ENCODE measurements at regions not wholly inside any gene's neighbourhood (a gene's known extent, or its start where the extent isn't known, plus 50 kb on each side); places are given as distances from the start of the nearest gene placed in this dataset.

DNA sequence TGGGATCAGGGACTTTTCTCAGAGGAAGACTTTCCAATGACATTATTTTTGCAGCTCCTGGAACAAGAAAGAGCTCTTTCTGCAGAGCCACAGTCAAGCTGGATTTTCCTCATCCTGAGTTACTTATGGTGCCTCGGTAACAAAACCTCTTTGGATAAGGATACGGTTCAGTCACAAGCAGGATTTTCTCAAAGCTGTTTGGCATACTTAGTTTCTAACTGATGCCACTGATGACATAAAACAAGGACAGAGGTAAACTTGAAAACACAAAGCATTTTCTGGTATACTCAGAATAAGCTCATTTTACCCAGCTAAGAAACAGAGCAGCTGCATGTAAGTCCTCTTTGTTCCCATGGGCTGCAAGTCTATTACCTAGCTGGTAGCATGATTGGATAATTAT lies 340.9 kb upstream of the MEOX2 start (continued):
- TF ChIP-seq NANOG (IDR thresholded peaks at IDR 0.05; ENCODE audit: borderline replicate concordance) (no peak), JUNB (IDR thresholded peaks at IDR 0.05; ENCODE audit: unreplicated experiment) (no peak), STAT1 (IDR thresholded peaks at IDR 0.05; ENCODE audit: unreplicated experiment) (no peak)
- TF ChIP-seq, protein P1, sequence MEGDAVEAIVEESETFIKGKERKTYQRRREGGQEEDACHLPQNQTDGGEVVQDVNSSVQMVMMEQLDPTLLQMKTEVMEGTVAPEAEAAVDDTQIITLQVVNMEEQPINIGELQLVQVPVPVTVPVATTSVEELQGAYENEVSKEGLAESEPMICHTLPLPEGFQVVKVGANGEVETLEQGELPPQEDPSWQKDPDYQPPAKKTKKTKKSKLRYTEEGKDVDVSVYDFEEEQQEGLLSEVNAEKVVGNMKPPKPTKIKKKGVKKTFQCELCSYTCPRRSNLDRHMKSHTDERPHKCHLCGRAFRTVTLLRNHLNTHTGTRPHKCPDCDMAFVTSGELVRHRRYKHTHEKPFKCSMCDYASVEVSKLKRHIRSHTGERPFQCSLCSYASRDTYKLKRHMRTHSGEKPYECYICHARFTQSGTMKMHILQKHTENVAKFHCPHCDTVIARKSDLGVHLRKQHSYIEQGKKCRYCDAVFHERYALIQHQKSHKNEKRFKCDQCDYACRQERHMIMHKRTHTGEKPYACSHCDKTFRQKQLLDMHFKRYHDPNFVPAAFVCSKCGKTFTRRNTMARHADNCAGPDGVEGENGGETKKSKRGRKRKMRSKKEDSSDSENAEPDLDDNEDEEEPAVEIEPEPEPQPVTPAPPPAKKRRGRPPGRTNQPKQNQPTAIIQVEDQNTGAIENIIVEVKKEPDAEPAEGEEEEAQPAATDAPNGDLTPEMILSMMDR (conservative IDR thresholded peaks at IDR 0.05; ENCODE audit: low read depth in 2 of 2): no peak

DNA sequence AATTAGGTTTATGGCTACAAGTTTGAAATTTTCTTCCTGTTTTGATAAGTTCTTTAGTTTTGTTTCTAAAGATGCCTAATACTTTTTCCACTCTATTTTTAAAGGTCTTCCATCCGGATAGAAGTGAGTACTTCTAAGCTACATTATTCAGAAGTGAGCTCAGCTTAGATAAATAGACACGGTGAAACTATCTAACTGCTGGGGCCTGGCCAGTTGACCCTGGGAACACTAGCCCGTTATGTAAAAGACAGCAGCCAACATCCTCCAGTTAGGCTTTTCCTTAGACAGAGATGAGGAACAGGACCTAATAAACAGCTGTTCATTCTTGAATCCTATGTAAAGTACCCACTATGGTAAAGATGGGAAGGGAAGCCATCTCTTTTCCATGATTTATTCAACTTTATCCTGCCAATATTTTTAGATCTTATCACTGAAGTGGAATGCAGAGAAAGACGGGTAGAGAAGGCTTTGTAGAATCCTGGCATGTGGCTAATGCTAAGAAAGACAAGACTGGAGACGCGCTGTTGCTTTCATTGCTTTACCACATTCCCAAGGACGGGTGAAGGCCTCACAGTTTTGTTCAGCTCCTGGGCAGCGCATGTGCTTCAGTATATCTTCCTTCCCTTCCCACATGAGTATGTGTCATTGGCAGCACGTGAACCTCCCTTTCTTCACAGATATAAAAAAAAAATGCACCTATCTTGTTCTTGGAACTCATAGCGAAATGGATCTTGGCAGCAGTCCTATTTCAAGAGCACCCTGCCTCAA lies 340.0 kb upstream of the MEOX2 start:
- no peak overlapping the region for H3K4me2 ChIP-seq
- H3K27ac ChIP-seq (ENCODE audit: low read depth): no peak overlapping the region
- H3K4me3 ChIP-seq: no peak overlapping the region
- Mint-ChIP-seq H3K27ac (no peak overlapping the region), H3K4me3 (no peak overlapping the region), H3K4me1 (peaks cover 21% of the 10 kb centered on the region), H3K9me3 (no peaks in the 10 kb centered on the region), H3K27me3 (ENCODE audit: insufficient read depth, low read depth, poor library complexity) (no peaks in the 10 kb centered on the region), H3K36me3 (ENCODE audit: low read depth) (no peaks in the 10 kb centered on the region)
- no peak overlapping the region for H2AFZ ChIP-seq
- no peaks in the 10 kb centered on the region for H3K27me3 ChIP-seq (ENCODE audit: insufficient read depth)
- 0 out of 2 replicates have a peak, but pooled peaks cover 4% of the 10 kb centered on the region for H3K4me1 ChIP-seq (ENCODE audit: insufficient read depth)
- H3K36me3 ChIP-seq (ENCODE audit: insufficient read depth): no peaks in the 10 kb centered on the region
- no peaks in the 10 kb centered on the region for H3K79me2 ChIP-seq (replicated peaks; ENCODE audit: insufficient read depth)
- no peaks in the 10 kb centered on the region for H3K9me2 ChIP-seq (ENCODE audit: insufficient read depth)
- H4K20me1 ChIP-seq (replicated peaks; ENCODE audit: insufficient read depth): no peaks in the 10 kb centered on the region
- no peak for ATAC-seq
- no peaks in the 10 kb centered on the region for H3F3A ChIP-seq (replicated peaks; ENCODE audit: low read depth)
- no peak for DNase-seq (ENCODE audit: low spot score)
- TF ChIP-seq, protein P2, sequence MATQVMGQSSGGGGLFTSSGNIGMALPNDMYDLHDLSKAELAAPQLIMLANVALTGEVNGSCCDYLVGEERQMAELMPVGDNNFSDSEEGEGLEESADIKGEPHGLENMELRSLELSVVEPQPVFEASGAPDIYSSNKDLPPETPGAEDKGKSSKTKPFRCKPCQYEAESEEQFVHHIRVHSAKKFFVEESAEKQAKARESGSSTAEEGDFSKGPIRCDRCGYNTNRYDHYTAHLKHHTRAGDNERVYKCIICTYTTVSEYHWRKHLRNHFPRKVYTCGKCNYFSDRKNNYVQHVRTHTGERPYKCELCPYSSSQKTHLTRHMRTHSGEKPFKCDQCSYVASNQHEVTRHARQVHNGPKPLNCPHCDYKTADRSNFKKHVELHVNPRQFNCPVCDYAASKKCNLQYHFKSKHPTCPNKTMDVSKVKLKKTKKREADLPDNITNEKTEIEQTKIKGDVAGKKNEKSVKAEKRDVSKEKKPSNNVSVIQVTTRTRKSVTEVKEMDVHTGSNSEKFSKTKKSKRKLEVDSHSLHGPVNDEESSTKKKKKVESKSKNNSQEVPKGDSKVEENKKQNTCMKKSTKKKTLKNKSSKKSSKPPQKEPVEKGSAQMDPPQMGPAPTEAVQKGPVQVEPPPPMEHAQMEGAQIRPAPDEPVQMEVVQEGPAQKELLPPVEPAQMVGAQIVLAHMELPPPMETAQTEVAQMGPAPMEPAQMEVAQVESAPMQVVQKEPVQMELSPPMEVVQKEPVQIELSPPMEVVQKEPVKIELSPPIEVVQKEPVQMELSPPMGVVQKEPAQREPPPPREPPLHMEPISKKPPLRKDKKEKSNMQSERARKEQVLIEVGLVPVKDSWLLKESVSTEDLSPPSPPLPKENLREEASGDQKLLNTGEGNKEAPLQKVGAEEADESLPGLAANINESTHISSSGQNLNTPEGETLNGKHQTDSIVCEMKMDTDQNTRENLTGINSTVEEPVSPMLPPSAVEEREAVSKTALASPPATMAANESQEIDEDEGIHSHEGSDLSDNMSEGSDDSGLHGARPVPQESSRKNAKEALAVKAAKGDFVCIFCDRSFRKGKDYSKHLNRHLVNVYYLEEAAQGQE (IDR thresholded peaks at IDR 0.05; ENCODE audit: unreplicated experiment): no peak
- TF ChIP-seq JUNB (IDR thresholded peaks at IDR 0.05; ENCODE audit: unreplicated experiment) (no peak), CREB1 (CRISPR knock-in tag; IDR thresholded peaks at IDR 0.05; ENCODE audit: low read depth) (no peak), NANOG (IDR thresholded peaks at IDR 0.05; ENCODE audit: borderline replicate concordance) (no peak), STAT1 (IDR thresholded peaks at IDR 0.05; ENCODE audit: unreplicated experiment) (no peak), EZH2 (IDR thresholded peaks at IDR 0.05; ENCODE audit: low read depth, unreplicated experiment) (no peak), POLR2AphosphoS5 (IDR thresholded peaks at IDR 0.05; ENCODE audit: low read depth) (no peak), ZNF114 (CRISPR knock-in tag; IDR thresholded peaks at IDR 0.05) (no peak)
- TF ChIP-seq, protein P3, sequence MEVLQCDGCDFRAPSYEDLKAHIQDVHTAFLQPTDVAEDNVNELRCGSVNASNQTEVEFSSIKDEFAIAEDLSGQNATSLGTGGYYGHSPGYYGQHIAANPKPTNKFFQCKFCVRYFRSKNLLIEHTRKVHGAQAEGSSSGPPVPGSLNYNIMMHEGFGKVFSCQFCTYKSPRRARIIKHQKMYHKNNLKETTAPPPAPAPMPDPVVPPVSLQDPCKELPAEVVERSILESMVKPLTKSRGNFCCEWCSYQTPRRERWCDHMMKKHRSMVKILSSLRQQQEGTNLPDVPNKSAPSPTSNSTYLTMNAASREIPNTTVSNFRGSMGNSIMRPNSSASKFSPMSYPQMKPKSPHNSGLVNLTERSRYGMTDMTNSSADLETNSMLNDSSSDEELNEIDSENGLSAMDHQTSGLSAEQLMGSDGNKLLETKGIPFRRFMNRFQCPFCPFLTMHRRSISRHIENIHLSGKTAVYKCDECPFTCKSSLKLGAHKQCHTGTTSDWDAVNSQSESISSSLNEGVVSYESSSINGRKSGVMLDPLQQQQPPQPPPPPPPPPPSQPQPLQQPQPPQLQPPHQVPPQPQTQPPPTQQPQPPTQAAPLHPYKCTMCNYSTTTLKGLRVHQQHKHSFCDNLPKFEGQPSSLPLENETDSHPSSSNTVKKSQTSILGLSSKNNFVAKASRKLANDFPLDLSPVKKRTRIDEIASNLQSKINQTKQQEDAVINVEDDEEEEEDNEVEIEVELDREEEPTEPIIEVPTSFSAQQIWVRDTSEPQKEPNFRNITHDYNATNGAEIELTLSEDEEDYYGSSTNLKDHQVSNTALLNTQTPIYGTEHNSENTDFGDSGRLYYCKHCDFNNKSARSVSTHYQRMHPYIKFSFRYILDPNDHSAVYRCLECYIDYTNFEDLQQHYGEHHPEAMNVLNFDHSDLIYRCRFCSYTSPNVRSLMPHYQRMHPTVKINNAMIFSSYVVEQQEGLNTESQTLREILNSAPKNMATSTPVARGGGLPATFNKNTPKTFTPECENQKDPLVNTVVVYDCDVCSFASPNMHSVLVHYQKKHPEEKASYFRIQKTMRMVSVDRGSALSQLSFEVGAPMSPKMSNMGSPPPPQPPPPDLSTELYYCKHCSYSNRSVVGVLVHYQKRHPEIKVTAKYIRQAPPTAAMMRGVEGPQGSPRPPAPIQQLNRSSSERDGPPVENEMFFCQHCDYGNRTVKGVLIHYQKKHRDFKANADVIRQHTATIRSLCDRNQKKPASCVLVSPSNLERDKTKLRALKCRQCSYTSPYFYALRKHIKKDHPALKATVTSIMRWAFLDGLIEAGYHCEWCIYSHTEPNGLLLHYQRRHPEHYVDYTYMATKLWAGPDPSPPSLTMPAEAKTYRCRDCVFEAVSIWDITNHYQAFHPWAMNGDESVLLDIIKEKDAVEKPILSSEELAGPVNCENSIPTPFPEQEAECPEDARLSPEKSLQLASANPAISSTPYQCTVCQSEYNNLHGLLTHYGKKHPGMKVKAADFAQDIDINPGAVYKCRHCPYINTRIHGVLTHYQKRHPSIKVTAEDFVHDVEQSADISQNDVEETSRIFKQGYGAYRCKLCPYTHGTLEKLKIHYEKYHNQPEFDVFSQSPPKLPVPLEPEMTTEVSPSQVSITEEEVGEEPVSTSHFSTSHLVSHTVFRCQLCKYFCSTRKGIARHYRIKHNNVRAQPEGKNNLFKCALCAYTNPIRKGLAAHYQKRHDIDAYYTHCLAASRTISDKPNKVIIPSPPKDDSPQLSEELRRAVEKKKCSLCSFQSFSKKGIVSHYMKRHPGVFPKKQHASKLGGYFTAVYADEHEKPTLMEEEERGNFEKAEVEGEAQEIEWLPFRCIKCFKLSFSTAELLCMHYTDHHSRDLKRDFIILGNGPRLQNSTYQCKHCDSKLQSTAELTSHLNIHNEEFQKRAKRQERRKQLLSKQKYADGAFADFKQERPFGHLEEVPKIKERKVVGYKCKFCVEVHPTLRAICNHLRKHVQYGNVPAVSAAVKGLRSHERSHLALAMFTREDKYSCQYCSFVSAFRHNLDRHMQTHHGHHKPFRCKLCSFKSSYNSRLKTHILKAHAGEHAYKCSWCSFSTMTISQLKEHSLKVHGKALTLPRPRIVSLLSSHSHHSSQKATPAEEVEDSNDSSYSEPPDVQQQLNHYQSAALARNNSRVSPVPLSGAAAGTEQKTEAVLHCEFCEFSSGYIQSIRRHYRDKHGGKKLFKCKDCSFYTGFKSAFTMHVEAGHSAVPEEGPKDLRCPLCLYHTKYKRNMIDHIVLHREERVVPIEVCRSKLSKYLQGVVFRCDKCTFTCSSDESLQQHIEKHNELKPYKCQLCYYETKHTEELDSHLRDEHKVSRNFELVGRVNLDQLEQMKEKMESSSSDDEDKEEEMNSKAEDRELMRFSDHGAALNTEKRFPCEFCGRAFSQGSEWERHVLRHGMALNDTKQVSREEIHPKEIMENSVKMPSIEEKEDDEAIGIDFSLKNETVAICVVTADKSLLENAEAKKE (CRISPR knock-in tag; IDR thresholded peaks at IDR 0.05): no peak
- TF ChIP-seq, protein P1 (conservative IDR thresholded peaks at IDR 0.05; ENCODE audit: low read depth in 2 of 2): no peak

Measured in GM23338 (cell line).